OCI-LY1 (cell line): ENCODE measurements at regions not wholly inside any gene's neighbourhood (a gene's known extent, or its start where the extent isn't known, plus 50 kb on each side); places are given as distances from the start of the nearest gene placed in this dataset.

Experiments
- H2AFZ ChIP-seq: fragments of 200-600 bp; sonication (generic), shearing (Covaris generic); 2 replicates; pipeline ENCODE4 v1.6.0; 2014; ENCODE audit warnings: antibody characterized with exemption, mild to moderate bottlenecking, low read length
- H3F3A ChIP-seq: fragments of 200-600 bp; sonication (generic), shearing (Covaris generic); 2 replicates; pipeline ENCODE4 v1.6.0; 2014; ENCODE audit warnings: mild to moderate bottlenecking, antibody characterized with exemption, low read length, moderate library complexity; ENCODE audit not compliant: insufficient read depth
- H3K27ac ChIP-seq: fragments of 200-600 bp; sonication (generic); 2 replicates; pipeline ENCODE4 v1.5.1; 2014; ENCODE audit warnings: low read length, mixed run types, mild to moderate bottlenecking, low read depth; ENCODE audit not compliant: poor library complexity, severe bottlenecking
- H3K27me3 ChIP-seq: fragments of 200-600 bp; sonication (generic); 2 replicates; pipeline ENCODE4 v1.6.0; 2014; ENCODE audit warnings: antibody characterized with exemption, mild to moderate bottlenecking, low read length, moderate library complexity; ENCODE audit not compliant: insufficient read depth
- H3K36me3 ChIP-seq: fragments of 200-600 bp; sonication (generic); 2 replicates; pipeline ENCODE4 v1.6.1; 2014; ENCODE audit warnings: mild to moderate bottlenecking, antibody characterized with exemption, low read length, moderate library complexity, mixed read lengths; ENCODE audit not compliant: insufficient read depth
- H3K4me1 ChIP-seq: fragments of 200-600 bp; sonication (generic); 2 replicates; pipeline ENCODE4 v1.5.1; 2014; ENCODE audit warnings: mild to moderate bottlenecking, low read length, moderate library complexity; ENCODE audit not compliant: insufficient read depth, severe bottlenecking
- H3K4me2 ChIP-seq: fragments of 200-600 bp; sonication (generic), shearing (Covaris generic); 2 replicates; pipeline ENCODE4 v1.6.1; 2014; ENCODE audit warnings: low read length
- H3K4me3 ChIP-seq: fragments of 200-600 bp; sonication (generic); 2 replicates; pipeline ENCODE4 v1.5.1; 2014; ENCODE audit warnings: low read length, low read depth, mild to moderate bottlenecking, mixed read lengths; ENCODE audit not compliant: poor library complexity, severe bottlenecking
- H3K79me2 ChIP-seq: fragments of 200-600 bp; shearing (Covaris generic); 2 replicates; pipeline ENCODE4 v1.6.1; 2016; ENCODE audit warnings: mixed run types, low read length, mixed read lengths; ENCODE audit not compliant: insufficient read depth
- H3K9ac ChIP-seq: fragments of 200-600 bp; sonication (generic), shearing (Covaris generic); 2 replicates; pipeline ENCODE4 v1.6.1; 2014; ENCODE audit warnings: mild to moderate bottlenecking, low read length, mixed read lengths
- H3K9me2 ChIP-seq: fragments of 200-600 bp; sonication (generic), shearing (Covaris generic); 2 replicates; pipeline ENCODE4 v1.6.1; 2014; ENCODE audit warnings: low read depth, mild to moderate bottlenecking, low read length, mixed read lengths
- H3K9me3 ChIP-seq: fragments of 200-600 bp; shearing (Covaris generic); 2 replicates; pipeline ENCODE4 v1.6.1; 2014; ENCODE audit warnings: low read length, mixed read lengths
- H4K20me1 ChIP-seq: fragments of 200-600 bp; sonication (generic), shearing (Covaris generic); 2 replicates; pipeline ENCODE4 v1.6.0; 2016; ENCODE audit warnings: mild to moderate bottlenecking, low read length; ENCODE audit not compliant: insufficient read depth
- EZH2 ChIP-seq: fragments of 200-600 bp; sonication (generic), shearing (Covaris generic); IDR thresholded peaks from 2 replicates; pipeline ENCODE4 v1.8.0; 2017; ENCODE audit warnings: borderline replicate concordance, mixed run types, mild to moderate bottlenecking, antibody characterized with exemption, low read length, moderate library complexity, mixed read lengths
- TF ChIP-seq, protein P1 (sequence below): fragments of 200-600 bp; sonication (generic), shearing (Covaris generic); IDR thresholded peaks from 2 replicates; pipeline ENCODE4 v1.5.1; 2017; ENCODE audit warnings: mild to moderate bottlenecking, antibody characterized with exemption, low read length, moderate library complexity, mixed read lengths

DNA sequence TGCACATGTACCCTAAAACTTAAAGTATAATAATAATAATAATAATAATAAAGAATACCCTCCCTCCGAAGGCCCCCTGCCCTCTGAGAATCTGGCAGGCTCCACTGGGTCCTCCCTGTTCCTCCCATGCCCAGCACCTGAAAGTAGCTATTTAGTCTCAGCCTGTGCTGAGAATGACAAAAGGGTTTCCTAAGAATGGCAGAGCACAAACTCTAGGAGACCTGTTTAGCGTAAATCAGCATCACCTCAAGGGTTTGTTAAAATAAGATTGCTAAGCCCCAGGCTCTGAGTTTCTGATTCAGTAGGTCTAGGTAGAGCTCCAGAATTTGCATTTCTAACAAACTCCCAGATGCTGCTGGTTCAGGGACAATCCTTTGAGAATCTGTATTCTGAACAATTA lies 606.8 kb upstream of the CDH11 start:
- Histone ChIP-seq H3K27ac (no peak overlapping the region), H3K9me2 (no peaks in the 10 kb centered on the region)
- TF ChIP-seq EZH2: no peak
- TF ChIP-seq, protein P1, sequence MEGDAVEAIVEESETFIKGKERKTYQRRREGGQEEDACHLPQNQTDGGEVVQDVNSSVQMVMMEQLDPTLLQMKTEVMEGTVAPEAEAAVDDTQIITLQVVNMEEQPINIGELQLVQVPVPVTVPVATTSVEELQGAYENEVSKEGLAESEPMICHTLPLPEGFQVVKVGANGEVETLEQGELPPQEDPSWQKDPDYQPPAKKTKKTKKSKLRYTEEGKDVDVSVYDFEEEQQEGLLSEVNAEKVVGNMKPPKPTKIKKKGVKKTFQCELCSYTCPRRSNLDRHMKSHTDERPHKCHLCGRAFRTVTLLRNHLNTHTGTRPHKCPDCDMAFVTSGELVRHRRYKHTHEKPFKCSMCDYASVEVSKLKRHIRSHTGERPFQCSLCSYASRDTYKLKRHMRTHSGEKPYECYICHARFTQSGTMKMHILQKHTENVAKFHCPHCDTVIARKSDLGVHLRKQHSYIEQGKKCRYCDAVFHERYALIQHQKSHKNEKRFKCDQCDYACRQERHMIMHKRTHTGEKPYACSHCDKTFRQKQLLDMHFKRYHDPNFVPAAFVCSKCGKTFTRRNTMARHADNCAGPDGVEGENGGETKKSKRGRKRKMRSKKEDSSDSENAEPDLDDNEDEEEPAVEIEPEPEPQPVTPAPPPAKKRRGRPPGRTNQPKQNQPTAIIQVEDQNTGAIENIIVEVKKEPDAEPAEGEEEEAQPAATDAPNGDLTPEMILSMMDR: no peak

DNA sequence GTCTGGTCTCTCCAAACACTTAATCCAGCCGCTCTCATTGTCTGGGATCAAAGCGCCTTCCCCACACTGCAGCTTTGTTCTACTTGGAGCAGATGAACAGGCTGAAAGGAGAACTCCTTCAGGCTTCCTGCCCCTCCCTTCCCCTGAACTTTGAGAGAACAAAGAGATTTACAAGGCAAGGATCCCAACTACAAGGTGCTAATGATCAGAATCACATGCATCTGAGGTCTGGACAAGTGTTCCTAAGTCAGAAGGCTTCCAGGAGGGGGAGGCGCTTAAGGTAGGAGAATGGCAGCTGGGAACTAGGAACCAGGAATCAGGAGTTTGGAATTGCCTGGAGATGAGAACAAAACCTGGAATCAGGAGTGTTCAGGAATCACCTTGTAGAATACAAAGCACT lies 606.3 kb upstream of the CDH11 start:
- H3K79me2 ChIP-seq: no peaks in the 10 kb centered on the region
- no peaks in the 10 kb centered on the region for H3F3A ChIP-seq
- H3K4me2 ChIP-seq: no peak overlapping the region
- TF ChIP-seq, protein P1: no peak
- TF ChIP-seq EZH2: no peak
- H3K9ac ChIP-seq: no peak overlapping the region
- H2AFZ ChIP-seq: no peak overlapping the region
- no peaks in the 10 kb centered on the region; the same call in 1 of the 2 replicates for H3K27me3 ChIP-seq
- no peaks in the 10 kb centered on the region for H3K9me3 ChIP-seq
- no peaks in the 10 kb centered on the region for H3K4me1 ChIP-seq
- no peak overlapping the region for H3K27ac ChIP-seq
- no peaks in the 10 kb centered on the region for H4K20me1 ChIP-seq
- no peaks in the 10 kb centered on the region for H3K9me2 ChIP-seq
- H3K4me3 ChIP-seq: no peak overlapping the region
- H3K36me3 ChIP-seq: no peaks in the 10 kb centered on the region

More for the DNA sequence above, 606.8 kb upstream of the CDH11 start:
- Histone ChIP-seq H3K9ac (no peak overlapping the region), H3K9me3 (no peaks in the 10 kb centered on the region), H4K20me1 (no peaks in the 10 kb centered on the region), H3K79me2 (no peaks in the 10 kb centered on the region), H3F3A (no peaks in the 10 kb centered on the region), H2AFZ (no peak overlapping the region), H3K4me1 (no peaks in the 10 kb centered on the region), H3K4me3 (no peak overlapping the region), H3K27me3 (no peaks in the 10 kb centered on the region; the same call in 1 of the 2 replicates), H3K36me3 (no peaks in the 10 kb centered on the region), H3K4me2 (no peak overlapping the region)

DNA sequence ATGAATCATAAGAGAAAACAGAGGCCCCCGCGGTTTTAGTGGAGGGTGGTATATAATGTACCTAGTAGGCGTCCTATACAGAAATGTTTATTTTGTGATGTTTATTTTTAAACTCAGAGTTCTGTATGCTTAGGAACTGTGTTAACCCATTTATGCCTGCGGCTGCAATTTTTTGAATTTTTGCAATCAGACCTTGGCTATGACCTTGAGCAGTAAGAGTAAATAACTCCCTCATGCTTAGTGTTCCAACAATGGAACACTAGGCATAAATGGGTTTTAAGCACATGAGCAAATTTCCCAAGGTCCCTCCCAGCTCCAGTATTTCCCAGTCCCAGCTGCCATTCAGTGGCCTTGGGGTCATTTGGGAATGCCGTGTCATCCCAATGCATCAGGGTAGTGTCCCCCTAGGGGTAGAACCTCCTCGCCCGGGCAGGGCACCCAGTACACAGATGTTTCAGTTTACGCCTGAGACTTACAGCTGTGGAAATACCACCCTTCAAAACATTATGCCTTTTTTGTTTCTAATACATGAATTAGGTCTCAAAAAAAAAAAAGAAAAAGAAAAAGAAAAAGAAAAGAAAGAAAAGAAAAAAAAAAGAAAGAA lies 605.8 kb upstream of the CDH11 start:
- no peaks in the 10 kb centered on the region for H3K79me2 ChIP-seq
- H3K36me3 ChIP-seq: no peaks in the 10 kb centered on the region
- no peaks in the 10 kb centered on the region for H3F3A ChIP-seq
- no peaks in the 10 kb centered on the region; the same call in 1 of the 2 replicates for H3K27me3 ChIP-seq
- H3K4me3 ChIP-seq: no peak overlapping the region
- no peaks in the 10 kb centered on the region for H3K4me1 ChIP-seq
- H2AFZ ChIP-seq: no peak overlapping the region
- H3K4me2 ChIP-seq: no peak overlapping the region
- H3K9me2 ChIP-seq: no peaks in the 10 kb centered on the region
- H3K9me3 ChIP-seq: no peaks in the 10 kb centered on the region
- no peaks in the 10 kb centered on the region for H4K20me1 ChIP-seq
- H3K27ac ChIP-seq: no peak overlapping the region
- H3K9ac ChIP-seq: no peak overlapping the region
- TF ChIP-seq, protein P1: no peak
- no peak for TF ChIP-seq EZH2
